Omental fat pad (tissue), 3 donors: ENCODE measurements at regions not wholly inside any gene's neighbourhood (a gene's known extent, or its start where the extent isn't known, plus 50 kb on each side); places are given as distances from the start of the nearest gene placed in this dataset.

Experiments used
- ATAC-seq: fragments of 150-250 bp; one replicate; pipeline ENCODE4 v1.9.1; 2016; ENCODE audit warnings: mild to moderate bottlenecking, moderate library complexity; ENCODE audit not compliant: low FRiP score
- DNase-seq: peaks from one replicate; pipeline ENCODE4 v3.0.0-alpha.2; 2019; ENCODE audit warnings: low spot score
- TF ChIP-seq, protein P1 (sequence below), 3 donors: fragments of 450-650 bp; IDR thresholded peaks; one replicate each; pipeline ENCODE4 v1.5.1; 2016 to 2017; ENCODE audit warnings: antibody characterized with exemption in 3 of 3, mild to moderate bottlenecking in 3 of 3, moderate library complexity in 2 of 3

DNA sequence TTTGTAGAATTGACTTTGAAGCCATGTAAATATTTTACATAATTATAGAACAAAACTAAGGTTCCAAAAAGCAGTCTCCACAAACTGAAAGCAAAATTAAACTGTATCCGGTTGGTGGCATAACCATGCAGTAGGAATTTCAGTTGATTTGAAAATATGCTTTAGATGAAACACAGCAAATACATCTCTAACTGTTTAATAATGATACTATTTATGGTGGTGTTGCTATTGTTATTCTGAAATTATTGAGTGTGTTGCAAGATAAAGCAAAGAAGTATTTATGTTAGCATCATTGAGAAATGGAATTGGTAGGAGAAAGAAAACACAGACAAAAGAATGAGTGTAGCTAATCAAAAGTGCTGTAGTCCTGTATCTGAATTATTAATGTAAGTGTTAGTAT lies 73.8 kb upstream of the MTHFD1L start:
- no peak for ATAC-seq
- TF ChIP-seq, protein P1, sequence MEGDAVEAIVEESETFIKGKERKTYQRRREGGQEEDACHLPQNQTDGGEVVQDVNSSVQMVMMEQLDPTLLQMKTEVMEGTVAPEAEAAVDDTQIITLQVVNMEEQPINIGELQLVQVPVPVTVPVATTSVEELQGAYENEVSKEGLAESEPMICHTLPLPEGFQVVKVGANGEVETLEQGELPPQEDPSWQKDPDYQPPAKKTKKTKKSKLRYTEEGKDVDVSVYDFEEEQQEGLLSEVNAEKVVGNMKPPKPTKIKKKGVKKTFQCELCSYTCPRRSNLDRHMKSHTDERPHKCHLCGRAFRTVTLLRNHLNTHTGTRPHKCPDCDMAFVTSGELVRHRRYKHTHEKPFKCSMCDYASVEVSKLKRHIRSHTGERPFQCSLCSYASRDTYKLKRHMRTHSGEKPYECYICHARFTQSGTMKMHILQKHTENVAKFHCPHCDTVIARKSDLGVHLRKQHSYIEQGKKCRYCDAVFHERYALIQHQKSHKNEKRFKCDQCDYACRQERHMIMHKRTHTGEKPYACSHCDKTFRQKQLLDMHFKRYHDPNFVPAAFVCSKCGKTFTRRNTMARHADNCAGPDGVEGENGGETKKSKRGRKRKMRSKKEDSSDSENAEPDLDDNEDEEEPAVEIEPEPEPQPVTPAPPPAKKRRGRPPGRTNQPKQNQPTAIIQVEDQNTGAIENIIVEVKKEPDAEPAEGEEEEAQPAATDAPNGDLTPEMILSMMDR (IDR thresholded peaks at IDR 0.05) = no peak

DNA sequence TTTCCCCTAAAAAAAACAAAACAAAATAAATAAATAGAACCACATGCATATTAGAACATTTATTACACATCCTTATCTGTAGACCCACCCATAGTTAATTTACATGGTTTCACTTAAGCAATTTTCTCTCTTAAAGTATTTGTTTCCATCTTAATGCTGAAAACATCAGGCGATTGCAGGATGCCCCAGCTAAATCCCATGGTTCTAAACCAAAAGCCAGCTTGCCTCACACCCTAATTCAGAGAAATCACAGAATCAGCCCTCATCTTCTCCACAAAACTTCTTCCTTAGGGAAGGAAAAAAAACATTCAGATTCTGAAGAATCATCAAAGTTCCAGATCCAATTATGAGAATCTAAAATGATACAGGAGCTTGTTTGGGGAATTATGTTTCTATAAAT lies 67.6 kb upstream of the MTHFD1L start:
- ATAC-seq = no peak
- TF ChIP-seq, protein P1 (IDR thresholded peaks at IDR 0.05) = no peak
- DNase-seq = no peak

More for the DNA sequence above, 73.8 kb upstream of the MTHFD1L start:
- DNase-seq = no peak

DNA sequence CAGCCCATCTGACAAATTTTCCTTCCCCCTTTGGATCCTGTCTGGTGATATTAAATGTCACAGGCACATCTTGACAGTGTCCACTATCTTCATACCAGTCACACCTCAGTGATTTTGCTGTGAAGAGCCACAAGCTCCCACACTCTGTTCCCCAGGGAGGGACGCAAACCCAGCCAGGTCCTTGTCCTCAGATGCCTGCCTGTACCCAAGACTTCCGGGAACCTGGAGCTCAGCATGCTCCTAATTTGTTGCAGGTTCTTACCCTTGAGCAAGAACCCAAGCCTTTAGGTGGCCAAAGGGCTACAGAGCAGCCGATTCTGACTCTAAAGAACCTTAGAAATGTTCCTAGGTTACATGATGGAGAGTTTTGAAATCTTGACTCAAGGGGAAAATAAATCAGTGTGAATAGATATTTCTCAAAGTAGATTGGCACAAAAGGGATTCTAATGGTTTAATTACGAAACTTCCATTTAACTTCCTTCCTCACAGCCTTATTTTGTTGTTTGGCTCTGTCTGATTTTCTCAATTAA lies 66.2 kb upstream of the MTHFD1L start:
- DNase-seq (no peak), ATAC-seq (no peak)
- TF ChIP-seq, protein P1 (IDR thresholded peaks at IDR 0.05) = no peak

DNA sequence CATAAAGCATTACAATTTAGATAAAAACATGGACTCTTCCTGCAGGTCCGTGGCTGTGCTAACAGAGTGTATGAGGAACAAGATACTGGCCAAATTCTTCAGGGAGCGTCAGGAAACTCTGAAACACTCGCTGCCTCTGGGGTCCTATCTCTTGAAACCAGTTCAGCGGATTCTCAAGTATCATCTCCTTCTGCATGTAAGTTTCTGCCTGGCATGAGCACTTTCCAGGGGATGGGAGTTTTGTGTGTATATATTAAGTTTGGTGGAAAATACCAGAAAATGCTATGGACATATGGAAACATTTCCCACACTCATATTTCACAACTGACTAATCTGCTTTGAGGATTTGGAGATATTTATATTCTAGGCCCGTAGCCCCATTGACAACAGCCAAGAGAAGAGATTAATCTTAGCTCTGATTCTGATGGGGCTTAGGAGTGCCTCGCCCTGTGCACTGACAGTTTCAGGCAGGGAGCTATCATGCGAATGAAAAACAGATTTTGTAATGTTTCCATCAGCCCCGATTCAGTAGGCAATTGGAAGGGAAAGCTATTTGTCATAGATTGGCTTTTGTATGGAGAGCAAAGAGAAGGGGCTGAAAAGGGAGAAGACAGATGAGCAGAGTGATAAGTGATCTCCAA lies 64.7 kb upstream of the MTHFD1L start:
- DNase-seq (no peak), ATAC-seq (no peak)
- TF ChIP-seq, protein P1 (IDR thresholded peaks at IDR 0.05) = no peak

DNA sequence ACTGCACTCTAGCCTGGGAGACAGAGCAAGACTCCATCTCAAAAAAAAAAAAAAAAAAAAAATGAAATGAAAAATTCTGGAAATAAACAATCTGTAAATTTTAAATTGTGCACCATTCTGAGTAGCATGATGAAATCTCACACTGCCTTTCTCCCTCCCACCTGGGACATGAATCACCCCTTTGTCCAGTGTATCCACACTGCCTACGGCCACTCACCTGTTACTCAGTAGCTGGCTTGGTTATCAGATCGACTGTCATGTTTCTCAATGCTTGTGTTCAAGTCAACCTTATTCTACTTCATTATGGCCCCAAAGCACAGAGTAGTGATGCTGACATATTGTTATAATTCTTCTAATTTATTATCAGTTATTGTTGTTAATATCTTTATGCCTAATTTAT lies 58.7 kb upstream of the MTHFD1L start:
- DNase-seq (no peak), ATAC-seq (no peak)
- TF ChIP-seq, protein P1 (IDR thresholded peaks at IDR 0.05) = no peak

DNA sequence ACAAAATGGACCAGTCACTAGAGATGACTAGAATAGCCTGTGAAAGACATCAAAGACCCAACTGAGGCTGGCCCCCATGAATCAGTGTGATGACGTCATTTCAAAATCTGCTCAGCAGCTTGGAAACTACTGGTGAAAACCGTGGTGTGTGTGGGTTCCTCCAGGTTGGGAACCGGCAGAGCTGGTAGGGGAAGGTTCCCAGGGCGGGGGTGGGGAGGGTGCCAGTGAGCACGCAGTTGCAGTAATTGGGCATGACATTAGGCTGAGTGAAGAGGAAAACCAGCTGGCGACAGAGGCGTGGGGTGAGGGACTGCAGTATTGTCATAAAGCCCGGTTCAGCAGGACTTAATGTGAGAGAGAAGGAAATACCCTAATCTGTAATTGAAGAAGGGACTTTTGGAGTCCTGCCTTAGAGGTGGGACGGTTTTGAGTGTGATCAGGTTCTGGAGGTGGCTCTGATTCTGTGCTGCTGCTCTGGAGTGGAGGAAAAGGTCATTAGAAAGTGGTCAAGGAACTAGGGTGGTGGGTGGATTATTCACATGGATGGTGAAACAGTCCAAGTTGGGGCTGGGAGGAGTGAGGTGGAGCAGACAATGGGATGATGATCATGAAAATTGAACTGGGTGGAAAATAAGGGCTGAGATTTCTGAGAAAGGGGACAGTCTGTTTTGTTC lies 52.0 kb upstream of the MTHFD1L start:
- no peak for DNase-seq
- TF ChIP-seq, protein P1 (IDR thresholded peaks at IDR 0.05) = no peak
- ATAC-seq = peak; percentile 19

DNA sequence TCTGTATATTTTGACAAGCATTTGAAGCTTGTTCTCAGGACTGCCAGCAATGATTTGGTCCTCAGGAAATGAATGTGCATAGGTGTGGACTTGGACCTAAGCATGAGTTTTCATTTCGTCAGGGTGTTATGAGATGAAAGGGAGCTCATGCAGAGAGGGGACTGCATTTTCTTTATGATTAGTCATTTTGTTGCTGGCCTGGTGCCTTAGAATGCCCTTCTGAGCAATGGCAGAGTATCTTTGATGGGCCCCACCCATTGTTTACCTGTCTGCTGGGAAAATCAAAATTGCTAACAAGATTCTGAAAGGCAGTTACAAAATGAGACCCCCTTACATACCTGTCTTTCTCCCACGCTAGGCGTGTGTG lies 51.5 kb upstream of the MTHFD1L start:
- ATAC-seq (peak; percentile 20), DNase-seq (no peak)
- TF ChIP-seq, protein P1 (IDR thresholded peaks at IDR 0.05) = no peak
